ENCODE measurements at regions not wholly inside any gene's neighbourhood (a gene's known extent, or its start where the extent isn't known, plus 50 kb on each side); places are given as distances from the start of the nearest gene placed in this dataset.

DNA sequence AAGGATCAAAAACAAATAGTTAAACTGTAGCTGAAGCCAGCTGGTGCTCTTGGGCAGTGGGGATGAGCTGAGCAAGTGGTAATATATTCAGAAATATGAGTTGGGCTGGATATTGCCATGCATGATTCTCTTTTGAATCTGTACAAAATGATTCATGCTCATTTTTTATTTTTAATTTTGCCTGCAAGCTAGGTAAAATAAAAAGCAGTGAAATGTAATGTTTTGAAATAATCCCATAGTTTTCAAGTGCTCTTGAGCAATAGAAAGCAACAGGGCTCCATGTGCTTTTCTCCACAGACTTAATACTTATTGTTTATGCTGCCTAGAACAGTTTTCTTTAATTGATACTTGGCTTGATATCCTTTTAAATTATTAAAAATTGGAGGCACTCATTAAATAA lies 489.3 kb downstream of the TLE4 start:
- no peak for DNase-seq (ENCODE audit: low read depth)

DNA sequence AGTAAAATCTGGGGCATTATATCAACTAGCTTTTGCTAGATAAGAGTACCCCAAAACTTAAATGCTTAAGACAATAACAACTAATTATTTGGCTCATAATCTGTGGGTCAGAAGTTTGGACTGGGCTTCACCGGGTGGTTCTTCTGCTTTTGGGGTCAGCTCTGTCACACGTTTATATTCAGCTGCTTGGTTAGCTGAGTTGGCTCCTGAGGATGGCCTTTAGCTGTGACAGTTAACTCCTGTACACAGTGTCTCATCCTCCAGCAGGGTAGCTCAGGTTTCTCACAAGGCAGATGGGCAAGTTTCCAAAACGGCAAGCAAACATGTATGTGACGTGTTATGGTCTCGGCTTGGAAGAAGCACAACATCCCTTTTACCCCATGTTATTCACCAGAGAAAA lies 488.2 kb downstream of the TLE4 start:
- DNase-seq (ENCODE audit: low read depth), result no peak

- DNase-seq (ENCODE audit: low read depth), result no peak
Observed at GRCh38 chr9:80059191-80059590, 487.4 kb downstream of the TLE4 start.

- DNase-seq (ENCODE audit: low read depth), result no peak
Observed at GRCh38 chr9:80052830-80053229, 481.1 kb downstream of the TLE4 start.

- DNase-seq (ENCODE audit: low read depth), result no peak
Observed at GRCh38 chr9:80049096-80049782, 477.5 kb downstream of the TLE4 start.

- no peak for DNase-seq (ENCODE audit: low read depth)
Observed at GRCh38 chr9:80046481-80046880, 474.7 kb downstream of the TLE4 start.

- DNase-seq (ENCODE audit: low read depth), result no peak
Observed at GRCh38 chr9:80041821-80042220, 470.1 kb downstream of the TLE4 start.

GRCh38 chr9:80040457-80040856 lies 468.7 kb downstream of the TLE4 start:
- DNase-seq (ENCODE audit: low read depth), result no peak

- no peak for DNase-seq (ENCODE audit: low read depth)
Observed at GRCh38 chr9:80030801-80031200, 459.0 kb downstream of the TLE4 start.

- DNase-seq (ENCODE audit: low read depth), result no peak
Observed at GRCh38 chr9:80028501-80028900, 456.7 kb downstream of the TLE4 start.

DNA sequence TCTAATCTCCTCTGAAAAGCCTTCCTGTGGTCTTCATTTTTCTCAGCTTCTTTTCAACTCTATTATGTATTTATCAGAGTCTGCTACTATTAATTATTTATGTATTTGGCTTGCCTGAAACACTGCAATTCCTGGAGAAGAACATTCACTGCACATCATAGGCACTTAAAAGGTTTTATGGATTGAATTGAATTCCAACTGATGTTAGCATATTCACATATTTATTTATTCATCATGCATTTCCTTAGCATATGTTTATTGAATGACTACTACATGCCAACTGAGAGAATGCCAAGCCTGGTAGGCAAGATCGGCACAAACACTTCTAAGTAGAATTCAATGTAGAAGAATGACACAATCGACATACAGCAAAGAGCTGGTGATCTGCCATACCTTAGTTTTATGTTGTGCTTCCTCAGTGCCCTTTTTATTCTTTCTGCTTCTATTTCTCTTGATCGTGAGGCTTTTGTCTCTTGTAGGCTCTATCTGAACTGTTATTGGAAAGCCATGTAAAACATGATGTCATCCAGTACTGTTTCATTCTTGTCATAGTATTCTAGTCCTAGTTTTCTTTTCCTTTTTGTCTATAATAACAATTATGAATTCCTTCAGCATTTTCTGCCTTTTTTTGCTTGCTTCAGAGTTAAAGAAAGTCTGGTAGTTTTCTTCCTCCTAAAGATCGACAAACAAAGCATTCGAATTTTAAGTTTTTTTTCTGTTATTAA lies 454.2 kb downstream of the TLE4 start:
- no peak for DNase-seq (ENCODE audit: low read depth)

GRCh38 chr9:80025131-80025530 lies 453.4 kb downstream of the TLE4 start:
- no peak for DNase-seq (ENCODE audit: low read depth)

- no peak for DNase-seq (ENCODE audit: low read depth)
Observed at GRCh38 chr9:80020530-80020929, 448.8 kb downstream of the TLE4 start.

DNA sequence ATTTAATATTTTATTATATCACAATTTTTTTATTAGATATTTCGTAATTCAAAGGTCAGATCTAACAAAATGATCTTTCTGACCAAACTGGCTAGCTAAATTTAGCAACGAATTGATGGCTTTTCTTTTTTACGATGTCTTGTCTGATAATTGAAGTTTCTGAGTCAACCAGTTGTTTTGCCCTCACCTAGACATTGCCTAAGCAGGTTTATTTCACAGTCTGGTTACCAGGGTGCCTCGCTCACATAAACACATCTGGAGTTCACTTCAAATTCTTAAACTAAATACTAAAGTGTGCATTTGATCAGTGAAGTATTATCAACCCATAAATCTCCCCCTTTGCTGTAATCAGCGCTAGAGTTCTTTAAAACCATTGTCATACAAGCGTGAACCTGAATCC lies 448.3 kb downstream of the TLE4 start:
- DNase-seq (ENCODE audit: low read depth), result no peak

GRCh38 chr9:80013891-80014290 lies 442.1 kb downstream of the TLE4 start:
- DNase-seq (ENCODE audit: low read depth), result no peak

- DNase-seq (ENCODE audit: low read depth), result no peak
Observed at GRCh38 chr9:80012557-80013330, 441.0 kb downstream of the TLE4 start.

- DNase-seq (ENCODE audit: low read depth), result no peak
Observed at GRCh38 chr9:80009204-80009603, 437.4 kb downstream of the TLE4 start.

DNA sequence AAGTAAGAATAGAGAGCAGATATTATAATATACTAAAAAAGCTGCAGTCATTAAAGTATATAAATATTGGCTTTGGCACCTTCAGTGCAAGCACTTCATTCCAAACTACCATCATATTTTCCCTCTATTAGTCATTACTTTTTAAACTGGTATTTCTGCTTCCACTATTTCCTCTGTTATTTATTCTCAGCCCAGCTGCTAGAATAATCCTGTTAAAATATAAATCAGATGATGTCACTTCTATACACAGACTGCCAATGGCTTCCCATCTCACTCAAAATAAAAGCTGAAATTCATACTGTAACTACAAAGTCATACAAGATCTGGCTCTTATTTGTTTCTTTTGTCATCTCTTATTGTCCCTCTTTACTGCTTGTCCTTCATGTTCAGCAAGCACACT lies 432.9 kb downstream of the TLE4 start:
- DNase-seq (ENCODE audit: low read depth), result no peak

DNA sequence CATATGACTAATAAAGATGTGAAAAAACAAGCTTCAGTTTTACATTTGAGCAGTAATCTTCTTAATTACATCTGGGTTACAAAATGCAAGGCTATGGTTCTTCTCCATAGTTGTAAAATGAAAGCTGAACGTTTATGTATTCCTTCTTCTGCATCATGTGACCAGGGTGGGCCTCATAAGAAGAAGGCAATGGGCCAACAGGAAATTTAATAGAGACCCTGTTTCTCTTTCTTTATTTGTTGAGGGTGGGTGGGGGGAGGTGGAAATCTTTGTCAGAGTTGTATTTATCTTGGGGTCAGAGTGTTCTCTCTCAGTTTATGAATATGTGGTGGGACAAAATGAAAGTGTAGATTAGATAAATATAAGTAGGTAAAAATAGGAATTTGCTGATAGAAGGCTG lies 418.8 kb downstream of the TLE4 start:
- DNase-seq (ENCODE audit: low read depth), result no peak

DNA sequence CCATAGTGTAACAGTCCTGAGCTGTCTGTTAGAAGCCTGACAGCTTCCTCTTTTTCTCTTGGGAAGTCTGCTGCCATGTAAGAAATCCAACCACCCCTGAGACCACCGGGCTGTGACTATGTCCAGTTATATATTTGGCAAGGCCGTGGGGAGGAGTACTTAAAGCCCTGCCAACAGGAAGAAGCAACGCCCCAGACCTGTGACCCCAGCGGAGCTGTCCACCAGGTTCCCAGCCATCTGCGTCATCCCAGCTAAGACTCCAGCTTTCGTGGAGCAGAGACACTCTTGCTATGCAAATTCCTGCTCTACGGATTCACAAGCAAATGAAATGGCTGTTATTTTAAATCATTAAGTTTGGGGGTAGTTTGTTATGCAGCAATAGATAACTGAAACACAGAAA lies 417.3 kb downstream of the TLE4 start:
- no peak for DNase-seq (ENCODE audit: low read depth)

DNA sequence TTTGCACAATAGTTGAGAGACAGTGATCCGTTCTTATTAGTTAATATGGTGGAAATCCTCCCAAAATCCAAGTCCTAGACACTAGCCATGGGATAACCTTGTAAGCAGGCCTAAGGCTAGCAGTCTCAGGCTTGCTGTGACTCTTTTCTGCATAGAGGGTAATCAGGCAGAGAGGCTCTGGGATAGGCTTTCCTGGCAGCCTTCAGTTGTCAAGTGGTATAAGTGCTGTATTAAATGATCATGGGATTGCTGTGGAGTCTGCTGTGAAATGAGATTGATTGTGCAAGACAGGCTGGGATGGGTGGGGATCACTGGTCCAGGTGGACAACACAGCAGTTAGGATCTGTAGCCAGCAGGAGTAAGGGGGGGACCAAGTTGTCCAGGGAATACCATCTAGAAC lies 416.4 kb downstream of the TLE4 start:
- DNase-seq (ENCODE audit: low read depth), result no peak

GRCh38 chr9:79986437-79986836 lies 414.7 kb downstream of the TLE4 start:
- no peak for DNase-seq (ENCODE audit: low read depth)

GRCh38 chr9:79985772-79986171 lies 414.0 kb downstream of the TLE4 start:
- no peak for DNase-seq (ENCODE audit: low read depth)
